ENCODE measurements at regions not wholly inside any gene's neighbourhood (a gene's known extent, or its start where the extent isn't known, plus 50 kb on each side); places are given as distances from the start of the nearest gene placed in this dataset.

GRCh38 chr21:24197923-24198322 lies 1409.4 kb downstream of the MRPL39 start:
- H4K20me1 ChIP-seq: no peaks in the 10 kb centered on the region
- no peak overlapping the region for H3K9ac ChIP-seq
- H3K4me3 ChIP-seq: no peak overlapping the region
- no peaks in the 10 kb centered on the region for H3K9me3 ChIP-seq
- no peaks in the 10 kb centered on the region for H3K27me3 ChIP-seq
- no peak for TF ChIP-seq Cebpa-rat (IDR thresholded peaks at IDR 0.05)
- no peaks in the 10 kb centered on the region for H3K4me1 ChIP-seq
- H3K36me3 ChIP-seq: no peaks in the 10 kb centered on the region
- H3K27ac ChIP-seq: no peak overlapping the region
- no peak overlapping the region for H3K4me2 ChIP-seq

GRCh38 chr21:24197132-24197643 lies 1410.1 kb downstream of the MRPL39 start:
- H3K27ac ChIP-seq: no peak overlapping the region
- no peaks in the 10 kb centered on the region for H3K4me1 ChIP-seq
- no peaks in the 10 kb centered on the region for H3K9me3 ChIP-seq
- H4K20me1 ChIP-seq: no peaks in the 10 kb centered on the region
- H3K36me3 ChIP-seq: no peaks in the 10 kb centered on the region
- no peak overlapping the region for H3K4me3 ChIP-seq
- no peak overlapping the region for H3K4me2 ChIP-seq
- H3K9ac ChIP-seq: no peak overlapping the region
- no peaks in the 10 kb centered on the region for H3K27me3 ChIP-seq
- TF ChIP-seq Cebpa-rat (IDR thresholded peaks at IDR 0.05): no peak

- Histone ChIP-seq H3K36me3 (no peaks in the 10 kb centered on the region), H3K27me3 (no peaks in the 10 kb centered on the region), H3K4me2 (no peak overlapping the region), H3K4me3 (no peak overlapping the region), H3K27ac (no peak overlapping the region), H3K9me3 (no peaks in the 10 kb centered on the region), H3K4me1 (no peaks in the 10 kb centered on the region), H3K9ac (no peak overlapping the region), H4K20me1 (no peaks in the 10 kb centered on the region)
- no peak for TF ChIP-seq Cebpa-rat (IDR thresholded peaks at IDR 0.05)
These were observed 1418.8 kb downstream of the MRPL39 start for GRCh38 chr21:24188506-24188905.

DNA sequence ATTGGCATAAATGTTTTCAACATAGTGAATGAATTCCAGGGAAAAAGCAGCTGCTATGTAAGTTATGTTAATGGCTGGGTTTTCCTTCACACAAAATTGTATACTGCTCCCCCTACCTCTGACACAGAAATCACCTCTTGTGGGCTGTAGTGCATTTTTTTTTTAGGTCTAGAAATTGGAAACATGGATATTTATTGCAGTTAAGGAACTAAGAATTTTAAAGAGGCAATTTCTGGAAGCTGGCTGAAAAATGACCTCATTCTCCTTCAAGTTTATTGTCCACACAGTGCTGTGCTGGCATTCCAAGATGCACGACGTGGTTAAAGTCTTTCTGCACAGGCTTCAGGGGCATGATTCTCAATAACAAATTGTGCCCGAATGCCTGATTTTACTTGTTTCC lies 1424.2 kb downstream of the MRPL39 start:
- no peak for TF ChIP-seq Cebpa-rat (IDR thresholded peaks at IDR 0.05)
- Histone ChIP-seq H3K9me3 (peaks cover 5% of the 10 kb centered on the region; the same call in 1 of the 2 replicates), H3K4me3 (no peak overlapping the region), H3K9ac (no peak overlapping the region), H3K36me3 (no peaks in the 10 kb centered on the region), H3K4me2 (no peak overlapping the region), H3K27ac (no peak overlapping the region), H3K4me1 (no peaks in the 10 kb centered on the region), H4K20me1 (no peaks in the 10 kb centered on the region), H3K27me3 (no peaks in the 10 kb centered on the region)

- no peaks in the 10 kb centered on the region for H3K27me3 ChIP-seq
- no peak for TF ChIP-seq Cebpa-rat (IDR thresholded peaks at IDR 0.05)
- H3K27ac ChIP-seq: no peak overlapping the region
- no peak overlapping the region for H3K9ac ChIP-seq
- H3K4me2 ChIP-seq: no peak overlapping the region
- no peaks in the 10 kb centered on the region for H4K20me1 ChIP-seq
- H3K4me3 ChIP-seq: no peak overlapping the region
- H3K36me3 ChIP-seq: no peaks in the 10 kb centered on the region
- H3K4me1 ChIP-seq: no peaks in the 10 kb centered on the region
- H3K9me3 ChIP-seq: peaks cover 5% of the 10 kb centered on the region; the same call in 1 of the 2 replicates
These were observed 1428.2 kb downstream of the MRPL39 start for GRCh38 chr21:24179110-24179509.

DNA sequence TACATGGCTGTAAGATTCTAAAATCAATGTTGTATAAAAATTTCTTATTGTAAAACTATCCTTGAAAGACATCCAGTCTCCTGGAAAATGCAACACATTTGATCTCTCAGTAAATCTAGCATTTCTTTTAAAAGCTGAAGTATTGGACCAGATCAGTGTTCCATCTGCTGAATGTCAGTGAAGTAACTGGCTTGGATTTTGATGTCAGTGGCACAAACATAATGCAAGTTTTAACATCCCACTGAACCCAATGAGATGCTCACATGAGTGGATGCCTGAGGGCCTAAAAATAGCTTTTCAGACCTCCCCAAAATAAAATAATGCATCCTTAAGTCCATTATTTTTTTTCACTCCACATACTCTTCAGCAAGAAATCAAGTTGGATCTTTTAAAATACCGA lies 1432.2 kb downstream of the MRPL39 start:
- Histone ChIP-seq H4K20me1 (no peaks in the 10 kb centered on the region), H3K4me1 (no peaks in the 10 kb centered on the region), H3K4me3 (no peak overlapping the region), H3K9ac (no peak overlapping the region), H3K4me2 (no peak overlapping the region), H3K36me3 (no peaks in the 10 kb centered on the region), H3K27ac (no peak overlapping the region), H3K27me3 (no peaks in the 10 kb centered on the region), H3K9me3 (peaks cover 5% of the 10 kb centered on the region; the same call in 1 of the 2 replicates)
- TF ChIP-seq Cebpa-rat (IDR thresholded peaks at IDR 0.05): no peak

DNA sequence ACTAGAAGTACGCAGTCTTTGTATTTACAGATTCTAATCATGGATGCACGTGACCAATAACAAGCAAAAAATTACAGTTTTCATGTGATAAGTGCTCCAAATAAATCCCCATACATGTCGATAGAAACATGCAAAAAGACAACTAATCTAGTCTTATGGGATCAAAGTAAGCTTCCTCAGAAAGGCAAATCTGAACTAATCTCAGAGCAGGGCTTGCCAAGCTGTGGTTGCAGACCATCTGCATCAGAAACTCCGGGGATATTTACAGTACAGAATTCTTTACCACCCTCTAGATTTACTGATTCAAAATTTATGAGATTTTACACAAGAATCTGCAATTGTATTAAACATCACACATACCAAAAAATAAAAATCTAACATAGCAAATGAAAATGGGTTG lies 1435.5 kb downstream of the MRPL39 start:
- Histone ChIP-seq H3K4me3 (no peak overlapping the region), H3K9me3 (no peaks in the 10 kb centered on the region), H3K4me1 (no peaks in the 10 kb centered on the region), H3K27ac (no peak overlapping the region), H3K27me3 (no peaks in the 10 kb centered on the region), H3K36me3 (no peaks in the 10 kb centered on the region), H3K4me2 (no peak overlapping the region), H3K9ac (no peak overlapping the region), H4K20me1 (no peaks in the 10 kb centered on the region)
- TF ChIP-seq Cebpa-rat (IDR thresholded peaks at IDR 0.05): no peak

DNA sequence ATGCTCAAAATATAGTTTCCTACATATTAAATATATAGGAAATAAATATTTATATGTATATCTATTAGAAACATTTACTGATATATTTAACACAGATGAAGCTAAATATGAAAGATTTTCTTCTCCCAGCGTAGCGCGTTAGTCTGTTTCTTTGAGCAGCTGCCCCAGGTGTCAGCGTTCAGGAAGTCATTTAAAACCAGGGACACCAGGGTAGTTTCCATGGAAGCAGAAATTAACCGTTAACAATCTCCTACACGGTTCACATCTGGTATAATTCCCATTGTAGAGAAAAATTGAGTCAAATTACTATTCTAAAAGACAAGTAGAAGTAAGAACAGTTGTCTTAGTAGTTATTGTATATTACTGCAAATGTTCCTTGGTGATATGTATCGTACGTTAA lies 1443.7 kb downstream of the MRPL39 start:
- H3K9ac ChIP-seq: no peak overlapping the region
- H3K9me3 ChIP-seq: no peaks in the 10 kb centered on the region
- H3K36me3 ChIP-seq: no peaks in the 10 kb centered on the region
- no peak for TF ChIP-seq Cebpa-rat (IDR thresholded peaks at IDR 0.05)
- no peak overlapping the region for H3K27ac ChIP-seq
- no peaks in the 10 kb centered on the region for H3K27me3 ChIP-seq
- H4K20me1 ChIP-seq: no peaks in the 10 kb centered on the region
- H3K4me2 ChIP-seq: no peak overlapping the region
- H3K4me3 ChIP-seq: no peak overlapping the region
- no peaks in the 10 kb centered on the region for H3K4me1 ChIP-seq

DNA sequence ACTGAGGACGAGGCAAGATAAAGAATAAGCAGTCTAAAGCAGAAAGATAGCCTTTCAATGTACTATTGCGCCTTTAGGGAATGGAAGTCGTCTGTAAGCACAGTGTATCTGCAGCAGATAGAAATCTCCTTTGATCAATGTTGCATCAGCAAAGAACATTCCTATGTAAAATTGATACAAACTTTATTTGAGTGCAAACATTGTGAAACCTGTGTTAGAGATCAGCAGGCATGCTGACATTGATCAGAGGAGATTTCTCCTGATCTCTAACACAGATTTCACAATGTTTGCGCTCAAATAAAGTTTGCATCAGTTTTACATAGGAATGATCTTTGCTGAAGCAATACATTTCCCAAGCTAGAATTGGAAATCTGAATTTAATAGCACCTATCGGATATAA lies 1446.8 kb downstream of the MRPL39 start:
- no peaks in the 10 kb centered on the region for H3K36me3 ChIP-seq
- H3K4me2 ChIP-seq: no peak overlapping the region
- H3K9ac ChIP-seq: no peak overlapping the region
- H3K4me1 ChIP-seq: no peaks in the 10 kb centered on the region
- no peak overlapping the region for H3K4me3 ChIP-seq
- TF ChIP-seq Cebpa-rat (IDR thresholded peaks at IDR 0.05): no peak
- no peaks in the 10 kb centered on the region for H3K9me3 ChIP-seq
- H3K27ac ChIP-seq: no peak overlapping the region
- no peaks in the 10 kb centered on the region for H3K27me3 ChIP-seq
- H4K20me1 ChIP-seq: no peaks in the 10 kb centered on the region

- Histone ChIP-seq H3K4me2 (no peak overlapping the region), H3K4me3 (no peak overlapping the region), H3K27me3 (no peaks in the 10 kb centered on the region), H3K4me1 (no peaks in the 10 kb centered on the region), H3K9ac (no peak overlapping the region), H3K9me3 (no peaks in the 10 kb centered on the region), H3K36me3 (no peaks in the 10 kb centered on the region), H3K27ac (no peak overlapping the region), H4K20me1 (no peaks in the 10 kb centered on the region)
- no peak for TF ChIP-seq Cebpa-rat (IDR thresholded peaks at IDR 0.05)
These were observed 1454.1 kb downstream of the MRPL39 start for GRCh38 chr21:24153137-24153536.

DNA sequence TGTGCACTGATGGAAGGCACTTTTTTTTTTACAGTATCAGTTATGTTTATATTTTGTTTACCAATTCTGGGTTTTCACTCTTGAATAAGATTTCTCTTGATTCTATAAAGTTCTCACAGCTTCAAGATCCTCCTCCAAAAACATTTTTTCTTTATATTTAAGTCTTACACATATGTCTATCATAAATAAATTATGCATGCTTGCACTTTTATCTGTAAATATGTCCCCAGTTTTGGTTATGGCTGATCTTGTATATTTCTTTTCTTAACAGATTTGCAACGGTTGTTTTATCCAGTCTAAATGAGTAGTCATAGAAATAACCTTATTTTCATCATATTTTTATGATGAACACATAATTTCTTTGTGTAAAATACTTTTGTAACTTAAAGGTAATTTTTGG lies 1456.5 kb downstream of the MRPL39 start:
- Histone ChIP-seq H4K20me1 (no peaks in the 10 kb centered on the region), H3K4me1 (no peaks in the 10 kb centered on the region), H3K4me2 (no peak overlapping the region), H3K9me3 (no peaks in the 10 kb centered on the region), H3K27ac (no peak overlapping the region), H3K36me3 (no peaks in the 10 kb centered on the region), H3K4me3 (no peak overlapping the region), H3K9ac (no peak overlapping the region), H3K27me3 (no peaks in the 10 kb centered on the region)
- TF ChIP-seq Cebpa-rat (IDR thresholded peaks at IDR 0.05): no peak
